ENCODE measurements at regions not wholly inside any gene's neighbourhood (a gene's known extent, or its start where the extent isn't known, plus 50 kb on each side); places are given as distances from the start of the nearest gene placed in this dataset.
"Not testable (repeated sequence)": the region's sequence is repeated elsewhere in the genome, so short reads cannot be mapped to it uniquely, and the experiment has no call there.

- Histone ChIP-seq H3K9me3 (ENCODE audit: control insufficient read depth in 1 of 2, low read length in 2 of 2) (no peaks in the 10 kb centered on the region), H3K36me3 (ENCODE audit: control insufficient read depth in 1 of 2, insufficient read depth in 2 of 2, low read length in 2 of 2) (no peaks in the 10 kb centered on the region), H3K4me1 (ENCODE audit: control insufficient read depth in 1 of 2, insufficient read depth in 2 of 2, low read length in 2 of 2) (no peaks in the 10 kb centered on the region), H3K4me3 (ENCODE audit: low read depth in 1 of 2, low read length in 2 of 2) (no peak overlapping the region), H3K27me3 (ENCODE audit: low read depth, low read length) (no peaks in the 10 kb centered on the region), H3K27ac (ENCODE audit: low read length) (no peak overlapping the region)
These were observed 470.0 kb downstream of the CBLN4 start for GRCh38 chr20:55535366-55535765.

GRCh38 chr20:55533632-55534031 is 471.7 kb downstream of the CBLN4 start:
- H3K9me3 ChIP-seq (ENCODE audit: control insufficient read depth in 1 of 2, low read length in 2 of 2) = no peaks in the 10 kb centered on the region
- no peaks in the 10 kb centered on the region for H3K27me3 ChIP-seq (ENCODE audit: low read depth, low read length)
- H3K4me3 ChIP-seq (ENCODE audit: low read depth in 1 of 2, low read length in 2 of 2) = no peak overlapping the region
- no peaks in the 10 kb centered on the region for H3K4me1 ChIP-seq (ENCODE audit: control insufficient read depth in 1 of 2, insufficient read depth in 2 of 2, low read length in 2 of 2)
- H3K36me3 ChIP-seq (ENCODE audit: control insufficient read depth in 1 of 2, insufficient read depth in 2 of 2, low read length in 2 of 2) = no peaks in the 10 kb centered on the region
- H3K27ac ChIP-seq (ENCODE audit: low read length) = no peak overlapping the region

- H3K36me3 ChIP-seq (ENCODE audit: control insufficient read depth in 1 of 2, insufficient read depth in 2 of 2, low read length in 2 of 2) = no peaks in the 10 kb centered on the region
- H3K9me3 ChIP-seq (ENCODE audit: control insufficient read depth in 1 of 2, low read length in 2 of 2) = no peaks in the 10 kb centered on the region
- no peak overlapping the region for H3K27ac ChIP-seq (ENCODE audit: low read length)
- H3K4me3 ChIP-seq (ENCODE audit: low read depth in 1 of 2, low read length in 2 of 2) = no peak overlapping the region
- H3K4me1 ChIP-seq (ENCODE audit: control insufficient read depth in 1 of 2, insufficient read depth in 2 of 2, low read length in 2 of 2) = no peaks in the 10 kb centered on the region
- no peaks in the 10 kb centered on the region for H3K27me3 ChIP-seq (ENCODE audit: low read depth, low read length)
These were observed 474.6 kb downstream of the CBLN4 start for GRCh38 chr20:55530763-55531162.

- no peaks in the 10 kb centered on the region for H3K9me3 ChIP-seq (ENCODE audit: control insufficient read depth in 1 of 2, low read length in 2 of 2)
- H3K27me3 ChIP-seq (ENCODE audit: low read depth, low read length) = no peaks in the 10 kb centered on the region
- H3K4me3 ChIP-seq (ENCODE audit: low read depth in 1 of 2, low read length in 2 of 2) = no peak overlapping the region
- H3K27ac ChIP-seq (ENCODE audit: low read length) = no peak overlapping the region
- H3K36me3 ChIP-seq (ENCODE audit: control insufficient read depth in 1 of 2, insufficient read depth in 2 of 2, low read length in 2 of 2) = no peaks in the 10 kb centered on the region
- H3K4me1 ChIP-seq (ENCODE audit: control insufficient read depth in 1 of 2, insufficient read depth in 2 of 2, low read length in 2 of 2) = no peaks in the 10 kb centered on the region
These were observed 476.8 kb downstream of the CBLN4 start for GRCh38 chr20:55528482-55528881.

GRCh38 chr20:55522296-55522815 is 483.0 kb downstream of the CBLN4 start:
- Histone ChIP-seq H3K4me1 (ENCODE audit: control insufficient read depth in 1 of 2, insufficient read depth in 2 of 2, low read length in 2 of 2) (no peaks in the 10 kb centered on the region), H3K36me3 (ENCODE audit: control insufficient read depth in 1 of 2, insufficient read depth in 2 of 2, low read length in 2 of 2) (no peaks in the 10 kb centered on the region), H3K9me3 (ENCODE audit: control insufficient read depth in 1 of 2, low read length in 2 of 2) (peaks cover 0 to 4% of the 10 kb centered on the region in 2 donors), H3K4me3 (ENCODE audit: low read depth in 1 of 2, low read length in 2 of 2) (no peak overlapping the region), H3K27me3 (ENCODE audit: low read depth, low read length) (no peaks in the 10 kb centered on the region), H3K27ac (ENCODE audit: low read length) (no peak overlapping the region)

- not testable (repeated sequence) for H3K27ac ChIP-seq (ENCODE audit: low read length); H3K4me1 ChIP-seq (ENCODE audit: control insufficient read depth in 1 of 2, insufficient read depth in 2 of 2, low read length in 2 of 2); H3K9me3 ChIP-seq (ENCODE audit: control insufficient read depth in 1 of 2, low read length in 2 of 2); H3K27me3 ChIP-seq (ENCODE audit: low read depth, low read length); H3K36me3 ChIP-seq (ENCODE audit: control insufficient read depth in 1 of 2, insufficient read depth in 2 of 2, low read length in 2 of 2); H3K4me3 ChIP-seq (ENCODE audit: low read depth in 1 of 2, low read length in 2 of 2)
These were observed 487.7 kb downstream of the CBLN4 start for GRCh38 chr20:55517584-55517983.

GRCh38 chr20:55515832-55516231 is 489.5 kb downstream of the CBLN4 start:
- no peaks in the 10 kb centered on the region for H3K9me3 ChIP-seq (ENCODE audit: control insufficient read depth in 1 of 2, low read length in 2 of 2)
- no peaks in the 10 kb centered on the region for H3K36me3 ChIP-seq (ENCODE audit: control insufficient read depth in 1 of 2, insufficient read depth in 2 of 2, low read length in 2 of 2)
- H3K4me1 ChIP-seq (ENCODE audit: control insufficient read depth in 1 of 2, insufficient read depth in 2 of 2, low read length in 2 of 2) = no peaks in the 10 kb centered on the region
- no peak overlapping the region for H3K4me3 ChIP-seq (ENCODE audit: low read depth in 1 of 2, low read length in 2 of 2)
- no peaks in the 10 kb centered on the region for H3K27me3 ChIP-seq (ENCODE audit: low read depth, low read length)
- H3K27ac ChIP-seq (ENCODE audit: low read length) = no peak overlapping the region

- Histone ChIP-seq H3K27ac (ENCODE audit: low read length) (no peak overlapping the region), H3K36me3 (ENCODE audit: control insufficient read depth in 1 of 2, insufficient read depth in 2 of 2, low read length in 2 of 2) (no peaks in the 10 kb centered on the region), H3K4me1 (ENCODE audit: control insufficient read depth in 1 of 2, insufficient read depth in 2 of 2, low read length in 2 of 2) (no peaks in the 10 kb centered on the region), H3K9me3 (ENCODE audit: control insufficient read depth in 1 of 2, low read length in 2 of 2) (no peaks in the 10 kb centered on the region), H3K27me3 (ENCODE audit: low read depth, low read length) (no peaks in the 10 kb centered on the region), H3K4me3 (ENCODE audit: low read depth in 1 of 2, low read length in 2 of 2) (no peak overlapping the region)
These were observed 490.8 kb downstream of the CBLN4 start for GRCh38 chr20:55514531-55514930.

- no peak overlapping the region for H3K27ac ChIP-seq (ENCODE audit: low read length)
- H3K27me3 ChIP-seq (ENCODE audit: low read depth, low read length) = no peaks in the 10 kb centered on the region
- no peaks in the 10 kb centered on the region for H3K9me3 ChIP-seq (ENCODE audit: control insufficient read depth in 1 of 2, low read length in 2 of 2)
- H3K36me3 ChIP-seq (ENCODE audit: control insufficient read depth in 1 of 2, insufficient read depth in 2 of 2, low read length in 2 of 2) = no peaks in the 10 kb centered on the region
- no peaks in the 10 kb centered on the region for H3K4me1 ChIP-seq (ENCODE audit: control insufficient read depth in 1 of 2, insufficient read depth in 2 of 2, low read length in 2 of 2)
- no peak overlapping the region for H3K4me3 ChIP-seq (ENCODE audit: low read depth in 1 of 2, low read length in 2 of 2)
These were observed 491.4 kb downstream of the CBLN4 start for GRCh38 chr20:55513954-55514353.

- no peaks in the 10 kb centered on the region for H3K4me1 ChIP-seq (ENCODE audit: control insufficient read depth in 1 of 2, insufficient read depth in 2 of 2, low read length in 2 of 2)
- H3K27me3 ChIP-seq (ENCODE audit: low read depth, low read length) = no peaks in the 10 kb centered on the region
These were observed 505.2 kb downstream of the CBLN4 start for GRCh38 chr20:55500130-55500529.

GRCh38 chr20:55488593-55488992 is 516.7 kb downstream of the CBLN4 start:
- H3K27ac ChIP-seq (ENCODE audit: low read length) = no peak overlapping the region
- no peaks in the 10 kb centered on the region for H3K27me3 ChIP-seq (ENCODE audit: low read depth, low read length)
- peaks cover 0 to 3% of the 10 kb centered on the region in 2 donors for H3K9me3 ChIP-seq (ENCODE audit: control insufficient read depth in 1 of 2, low read length in 2 of 2)
- H3K36me3 ChIP-seq (ENCODE audit: control insufficient read depth in 1 of 2, insufficient read depth in 2 of 2, low read length in 2 of 2) = no peaks in the 10 kb centered on the region
- H3K4me1 ChIP-seq (ENCODE audit: control insufficient read depth in 1 of 2, insufficient read depth in 2 of 2, low read length in 2 of 2) = no peaks in the 10 kb centered on the region
- H3K4me3 ChIP-seq (ENCODE audit: low read depth in 1 of 2, low read length in 2 of 2) = no peak overlapping the region

More at GRCh38 chr20:55500130-55500529, 505.2 kb downstream of the CBLN4 start:
- peaks cover 0 to 4% of the 10 kb centered on the region in 2 donors for H3K9me3 ChIP-seq (ENCODE audit: control insufficient read depth in 1 of 2, low read length in 2 of 2)
- no peak overlapping the region for H3K27ac ChIP-seq (ENCODE audit: low read length)
- H3K36me3 ChIP-seq (ENCODE audit: control insufficient read depth in 1 of 2, insufficient read depth in 2 of 2, low read length in 2 of 2) = no peaks in the 10 kb centered on the region
- no peak overlapping the region for H3K4me3 ChIP-seq (ENCODE audit: low read depth in 1 of 2, low read length in 2 of 2)

GRCh38 chr20:55478724-55479450 is 526.4 kb downstream of the CBLN4 start:
- Histone ChIP-seq H3K4me3 (ENCODE audit: low read depth in 1 of 2, low read length in 2 of 2) (no peak overlapping the region), H3K27me3 (ENCODE audit: low read depth, low read length) (no peaks in the 10 kb centered on the region), H3K9me3 (ENCODE audit: control insufficient read depth in 1 of 2, low read length in 2 of 2) (no peaks in the 10 kb centered on the region), H3K4me1 (ENCODE audit: control insufficient read depth in 1 of 2, insufficient read depth in 2 of 2, low read length in 2 of 2) (no peaks in the 10 kb centered on the region), H3K27ac (ENCODE audit: low read length) (no peak overlapping the region), H3K36me3 (ENCODE audit: control insufficient read depth in 1 of 2, insufficient read depth in 2 of 2, low read length in 2 of 2) (no peaks in the 10 kb centered on the region)
